Bronchial epithelial cell (primary cell): ENCODE measurements at regions not wholly inside any gene's neighbourhood (a gene's known extent, or its start where the extent isn't known, plus 50 kb on each side); places are given as distances from the start of the nearest gene placed in this dataset.

Experiments used
- DNase-seq: peaks from one replicate; pipeline ENCODE4 v3.0.0-alpha.2; 2010; ENCODE audit warnings: low read depth
- FAIRE-seq: peaks from 2 replicates; lab custom pipeline; 2011; peaks lifted over from hg19 to GRCh38; lab: Jason Lieb, UNC
- H3K27me3 ChIP-seq: 2 replicates; pipeline ENCODE4 v1.5.1; 2011; ENCODE audit warnings: low read length; ENCODE audit not compliant: control insufficient read depth, insufficient read depth
- H3K36me3 ChIP-seq: 2 replicates; pipeline ENCODE4 v1.5.1; 2011; ENCODE audit warnings: low read length; ENCODE audit not compliant: control insufficient read depth, insufficient read depth
- H3K4me3 ChIP-seq: 2 replicates; pipeline ENCODE4 v1.5.1; 2011; ENCODE audit warnings: mild to moderate bottlenecking, low read depth, low read length, control low read depth
- CTCF ChIP-seq: IDR thresholded peaks from 2 replicates; pipeline ENCODE4 v1.5.1; 2011; ENCODE audit warnings: mild to moderate bottlenecking, moderate library complexity, low read length, control low read depth, inconsistent platforms; ENCODE audit not compliant: insufficient read depth, severe bottlenecking

- Histone ChIP-seq H3K4me3 (no peak overlapping the region), H3K27me3 (no peaks in the 10 kb centered on the region), H3K36me3 (no peaks in the 10 kb centered on the region)
- no peak for TF ChIP-seq CTCF
- FAIRE-seq (no peak), DNase-seq (no peak)
Observed at GRCh38 chr11:116403794-116404461, 368.9 kb downstream of the BUD13 start.

- no peaks in the 10 kb centered on the region for H3K27me3 ChIP-seq
- H3K4me3 ChIP-seq, result no peak overlapping the region
- H3K36me3 ChIP-seq, result no peaks in the 10 kb centered on the region
- FAIRE-seq, result peak; percentile 93
- TF ChIP-seq CTCF, result no peak
- DNase-seq, result no peak
Observed at GRCh38 chr11:116400081-116400480, 372.7 kb downstream of the BUD13 start.

DNA sequence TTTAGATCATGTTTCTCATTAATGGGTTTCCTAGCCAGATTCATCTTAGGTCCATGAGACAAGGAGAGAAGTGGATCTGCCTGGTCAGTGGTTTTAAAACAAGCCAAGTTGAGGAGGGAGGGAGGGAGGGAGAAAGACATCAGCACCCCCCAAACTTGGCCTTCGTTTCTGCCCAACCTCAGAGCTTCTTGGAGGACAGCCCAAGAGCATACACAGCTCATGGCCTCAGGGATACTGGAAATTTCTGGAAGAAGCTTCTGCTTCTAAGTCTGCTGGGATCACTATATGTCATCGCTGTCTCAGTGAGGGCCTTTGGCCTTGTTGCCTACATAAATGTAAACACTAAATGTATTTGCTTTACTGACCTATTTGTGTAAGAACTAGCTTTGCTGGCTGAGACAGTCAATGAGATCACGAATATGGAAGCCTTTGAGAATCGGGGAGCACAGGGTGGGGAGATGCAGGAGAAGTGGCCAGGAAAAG, 375.1 kb downstream of the BUD13 start:
- TF ChIP-seq CTCF, result no peak
- no peak overlapping the region for H3K4me3 ChIP-seq
- H3K36me3 ChIP-seq, result no peaks in the 10 kb centered on the region
- H3K27me3 ChIP-seq, result no peaks in the 10 kb centered on the region
- DNase-seq, result no peak
- no peak for FAIRE-seq

GRCh38 chr11:116396331-116396730, 376.5 kb downstream of the BUD13 start:
- no peak for TF ChIP-seq CTCF
- no peaks in the 10 kb centered on the region for H3K36me3 ChIP-seq

GRCh38 chr11:116394022-116394421, 378.8 kb downstream of the BUD13 start:
- H3K27me3 ChIP-seq, result no peaks in the 10 kb centered on the region
- no peak for TF ChIP-seq CTCF
- DNase-seq (no peak), FAIRE-seq (no peak)
- no peak overlapping the region for H3K4me3 ChIP-seq
- no peaks in the 10 kb centered on the region for H3K36me3 ChIP-seq

More at GRCh38 chr11:116396331-116396730, 376.5 kb downstream of the BUD13 start:
- Histone ChIP-seq H3K27me3 (no peaks in the 10 kb centered on the region), H3K4me3 (no peak overlapping the region)
- FAIRE-seq (no peak), DNase-seq (no peak)

DNA sequence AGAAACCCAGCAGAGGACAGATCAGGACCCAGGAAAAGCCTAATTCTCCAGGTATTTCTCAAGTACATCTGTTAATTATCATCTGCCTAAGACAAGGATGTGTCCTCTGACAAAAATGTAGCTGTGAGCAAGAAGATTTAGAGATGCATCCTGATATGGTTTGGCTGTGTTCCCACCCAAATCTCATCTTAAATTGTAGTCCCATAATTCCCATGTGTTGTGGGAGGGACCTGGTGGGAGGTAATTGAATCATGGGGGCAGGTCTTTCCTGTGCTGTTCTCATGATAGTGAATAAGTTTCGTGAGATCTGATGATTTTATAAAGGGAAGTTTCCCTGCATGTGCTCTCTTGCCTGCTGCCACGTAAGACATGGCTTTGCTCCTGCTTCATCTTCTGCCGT, 381.8 kb downstream of the BUD13 start:
- FAIRE-seq (no peak), DNase-seq (no peak)
- no peak for TF ChIP-seq CTCF
- no peaks in the 10 kb centered on the region for H3K36me3 ChIP-seq
- no peaks in the 10 kb centered on the region for H3K27me3 ChIP-seq
- no peak overlapping the region for H3K4me3 ChIP-seq
